ENCODE measurements at regions not wholly inside any gene's neighbourhood (a gene's known extent, or its start where the extent isn't known, plus 50 kb on each side); places are given as distances from the start of the nearest gene placed in this dataset.

DNA sequence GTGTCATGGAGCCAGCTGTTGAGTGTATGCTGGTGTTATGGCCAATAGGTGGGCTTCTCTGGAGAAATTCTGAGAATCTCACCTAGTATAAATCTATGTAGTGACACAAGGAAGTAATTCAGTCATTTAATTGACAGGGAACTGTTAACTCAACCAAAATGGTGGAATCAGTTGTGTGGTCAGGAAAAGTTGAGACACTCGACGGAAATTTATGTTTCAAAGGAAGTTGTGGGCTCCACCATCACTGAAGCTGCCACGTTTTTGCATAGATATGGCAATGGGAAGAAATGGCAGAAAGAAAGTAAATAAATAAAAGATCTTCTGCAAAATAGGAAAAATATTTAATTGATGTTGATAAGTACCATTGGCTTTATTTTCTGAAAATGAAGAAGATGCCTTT is 84.5 kb downstream of the ATP6V1G3 start:
- TF ChIP-seq, protein P1, sequence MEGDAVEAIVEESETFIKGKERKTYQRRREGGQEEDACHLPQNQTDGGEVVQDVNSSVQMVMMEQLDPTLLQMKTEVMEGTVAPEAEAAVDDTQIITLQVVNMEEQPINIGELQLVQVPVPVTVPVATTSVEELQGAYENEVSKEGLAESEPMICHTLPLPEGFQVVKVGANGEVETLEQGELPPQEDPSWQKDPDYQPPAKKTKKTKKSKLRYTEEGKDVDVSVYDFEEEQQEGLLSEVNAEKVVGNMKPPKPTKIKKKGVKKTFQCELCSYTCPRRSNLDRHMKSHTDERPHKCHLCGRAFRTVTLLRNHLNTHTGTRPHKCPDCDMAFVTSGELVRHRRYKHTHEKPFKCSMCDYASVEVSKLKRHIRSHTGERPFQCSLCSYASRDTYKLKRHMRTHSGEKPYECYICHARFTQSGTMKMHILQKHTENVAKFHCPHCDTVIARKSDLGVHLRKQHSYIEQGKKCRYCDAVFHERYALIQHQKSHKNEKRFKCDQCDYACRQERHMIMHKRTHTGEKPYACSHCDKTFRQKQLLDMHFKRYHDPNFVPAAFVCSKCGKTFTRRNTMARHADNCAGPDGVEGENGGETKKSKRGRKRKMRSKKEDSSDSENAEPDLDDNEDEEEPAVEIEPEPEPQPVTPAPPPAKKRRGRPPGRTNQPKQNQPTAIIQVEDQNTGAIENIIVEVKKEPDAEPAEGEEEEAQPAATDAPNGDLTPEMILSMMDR (conservative IDR thresholded peaks at IDR 0.05): no peak
- TF ChIP-seq ZFX (IDR thresholded peaks at IDR 0.05): no peak
- H3K27ac ChIP-seq: no peak overlapping the region

DNA sequence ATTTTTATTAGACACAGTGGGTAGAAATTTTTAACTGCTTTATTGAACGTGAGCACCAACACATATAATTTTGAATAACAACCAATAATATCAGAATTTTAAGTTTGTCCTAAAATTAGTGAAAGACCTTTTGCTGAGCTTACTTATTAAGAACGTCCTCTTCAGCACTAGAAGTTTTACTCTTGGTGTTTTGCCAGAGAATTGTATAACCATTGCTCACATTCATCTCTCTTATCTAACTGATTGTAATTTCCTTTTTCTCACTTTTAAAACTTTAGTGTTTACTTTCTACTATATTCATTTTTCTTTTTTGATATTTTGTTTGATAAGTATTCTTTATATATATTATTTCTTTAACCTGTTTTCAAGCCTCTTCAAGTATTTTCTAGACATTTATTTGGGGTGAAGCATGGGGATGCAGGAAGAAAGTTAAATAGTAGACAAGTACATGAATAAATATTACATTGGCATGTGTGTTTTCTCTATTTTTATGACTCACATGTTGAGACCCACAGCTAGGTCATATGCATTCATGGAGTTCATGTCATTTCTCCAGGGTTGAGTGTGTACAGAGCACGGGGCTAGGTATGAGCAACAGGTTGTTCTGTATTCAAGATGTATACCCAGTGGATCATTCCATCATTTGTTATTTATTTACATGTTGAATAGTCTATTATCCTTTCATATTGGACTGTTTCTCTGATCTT is 90.6 kb downstream of the ATP6V1G3 start:
- H3K27ac ChIP-seq: no peak overlapping the region
- TF ChIP-seq ZFX (IDR thresholded peaks at IDR 0.05): no peak
- TF ChIP-seq, protein P1 (conservative IDR thresholded peaks at IDR 0.05): no peak

DNA sequence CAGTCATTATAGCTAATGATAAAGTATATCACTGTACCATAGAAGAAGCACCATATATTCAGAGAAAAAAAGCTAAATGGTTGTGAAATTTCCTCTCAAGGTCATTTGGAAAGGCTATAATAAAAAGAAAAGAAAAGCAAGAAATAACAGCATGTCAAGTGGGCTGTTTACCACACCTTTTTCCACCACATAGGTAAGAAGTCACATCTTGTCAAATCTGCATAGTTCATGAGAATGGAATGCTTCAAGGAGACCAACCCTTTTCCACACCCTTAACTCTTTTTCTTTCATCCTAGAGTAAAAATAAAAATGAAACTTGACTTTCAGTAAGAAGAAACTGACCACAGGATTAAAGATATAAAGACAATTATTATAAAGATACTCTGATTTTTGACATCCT is 91.2 kb downstream of the ATP6V1G3 start:
- no peak overlapping the region for H3K27ac ChIP-seq
- TF ChIP-seq ZFX (IDR thresholded peaks at IDR 0.05): no peak
- TF ChIP-seq, protein P1 (conservative IDR thresholded peaks at IDR 0.05): no peak

DNA sequence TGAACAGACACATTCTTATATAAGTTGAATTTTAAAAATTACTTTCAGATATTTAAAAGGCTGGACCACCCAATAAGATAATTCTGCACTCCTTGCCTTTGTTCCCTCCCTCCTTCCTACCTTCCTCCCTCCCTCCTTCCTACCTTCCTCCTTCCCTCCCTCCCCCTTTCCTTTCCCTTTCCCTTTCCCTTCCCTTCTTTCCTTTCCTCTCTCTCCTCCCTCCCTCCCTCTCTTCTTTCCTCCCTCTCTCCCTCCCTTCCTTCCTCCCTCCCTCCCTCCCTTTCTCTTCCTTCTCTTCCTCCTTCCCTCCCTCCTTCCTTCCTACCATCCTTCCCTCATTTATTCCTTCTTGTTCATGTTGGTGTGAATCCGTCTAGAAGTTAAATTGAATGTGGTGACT is 93.0 kb downstream of the ATP6V1G3 start:
- H3K27ac ChIP-seq: no peak overlapping the region
- TF ChIP-seq ZFX (IDR thresholded peaks at IDR 0.05): no peak
- TF ChIP-seq, protein P1 (conservative IDR thresholded peaks at IDR 0.05): no peak

GRCh38 chr1:198445872-198446271 is 94.6 kb downstream of the ATP6V1G3 start:
- no peak overlapping the region for H3K27ac ChIP-seq
- no peak for TF ChIP-seq ZFX (IDR thresholded peaks at IDR 0.05)
- TF ChIP-seq, protein P1 (conservative IDR thresholded peaks at IDR 0.05): no peak

DNA sequence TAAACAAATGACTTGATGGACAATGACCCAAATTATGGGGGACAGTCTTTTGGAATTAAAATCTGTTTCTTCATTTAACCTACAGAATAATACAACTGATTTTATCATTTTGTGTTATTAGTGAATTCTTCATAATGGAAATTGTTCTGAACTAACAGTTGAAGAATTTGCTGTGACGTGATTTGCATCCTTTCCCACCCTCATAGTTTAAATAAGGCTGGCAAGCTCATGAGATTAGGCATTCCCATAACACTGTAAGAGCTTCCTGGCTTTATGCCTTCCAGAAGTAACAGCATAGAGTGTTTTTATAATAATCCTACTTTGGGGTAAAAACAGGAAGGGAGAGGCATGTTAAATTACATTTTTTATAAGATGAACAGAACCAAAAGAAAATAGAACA is 95.7 kb downstream of the ATP6V1G3 start:
- no peak overlapping the region for H3K27ac ChIP-seq

More for the DNA sequence above, 95.7 kb downstream of the ATP6V1G3 start:
- TF ChIP-seq ZFX (IDR thresholded peaks at IDR 0.05): no peak
- TF ChIP-seq, protein P1 (conservative IDR thresholded peaks at IDR 0.05): no peak

Data from C4-2B (cell line).